ENCODE measurements at regions not wholly inside any gene's neighbourhood (a gene's known extent, or its start where the extent isn't known, plus 50 kb on each side); places are given as distances from the start of the nearest gene placed in this dataset.

GRCh38 chr1:217929213-217929885 lies 298.2 kb downstream of the SPATA17 start:
- TF ChIP-seq GATA2 (IDR thresholded peaks at IDR 0.05; ENCODE audit: low read depth, low read length) (no peak), GATA3 (IDR thresholded peaks at IDR 0.05; ENCODE audit: low read depth, low read length) (no peak)
